HepG2 (cell line): ENCODE measurements at regions not wholly inside any gene's neighbourhood (a gene's known extent, or its start where the extent isn't known, plus 50 kb on each side); places are given as distances from the start of the nearest gene placed in this dataset.

Experiments used
- ATAC-seq: fragments of 200-7000 bp; cut with Tn5 transposase; 3 replicates; pipeline ENCODE4 v1.9.1; 2020; ENCODE audit warnings: mild to moderate bottlenecking, moderate library complexity
- BruUV-seq: library from RNA; stranded (reverse); fragments of 400-500 nt; replicated peaks from 2 replicates; lab custom pipeline; 2021; lab: Mats Ljungman, UMichigan
- CTCF ChIA-PET: fragments of 300-600 bp; formaldehyde crosslinking; extraction: SDS; loops from one replicate; lab custom pipeline; 2021; ENCODE audit warnings: low total read pairs, inconsistent platforms, low intra/inter-chr PET ratio; lab: Yijun Ruan, JAX
- POLR2A ChIA-PET: fragments of 350-600 bp; sonication (Branson Sonifier 250); formaldehyde crosslinking; loops from one replicate; lab custom pipeline; 2020; ENCODE audit warnings: antibody characterized with exemption, inconsistent platforms; lab: Yijun Ruan, JAX
- DNase-seq: peaks from one replicate; pipeline ENCODE4 v3.0.0-alpha.2; 2015; ENCODE audit warnings: low spot score
- FAIRE-seq: peaks from 3 replicates; lab custom pipeline; 2011; peaks lifted over from hg19 to GRCh38; lab: Jason Lieb, UNC
- H2AFZ ChIP-seq: one replicate; pipeline ENCODE4 v1.6.1; 2011; ENCODE audit warnings: low read length, inconsistent platforms
- H3K27ac ChIP-seq: fragments of 300-600 bp; 3 replicates; pipeline ENCODE4 v1.8.0; 2011; ENCODE audit warnings: mixed run types, mild to moderate bottlenecking, mixed read lengths, low read length, inconsistent platforms; ENCODE audit not compliant: insufficient read depth; ENCODE audit errors: extremely low read length
- H3K27me3 ChIP-seq, 2 experiments: fragments of 200-600 bp in 1 of 2; 2 replicates in 1 of 2; 3 replicates in 1 of 2; pipeline versions ENCODE4 v1.6.0 to v1.8.0; 2011; ENCODE audit warnings: low read length in 2 of 2, mild to moderate bottlenecking in 2 of 2, moderate library complexity in 2 of 2, inconsistent platforms in 1 of 2; ENCODE audit not compliant: insufficient read depth in 2 of 2, control insufficient read depth in 1 of 2
- H3K36me3 ChIP-seq, 2 experiments: fragments of 200-600 bp in 1 of 2; replicated peaks in 1 of 2; 2 replicates in 1 of 2; 3 replicates in 1 of 2; pipeline versions ENCODE4 v1.5.1 to v1.8.0; 2011; ENCODE audit warnings: low read length in 2 of 2, inconsistent platforms in 1 of 2; ENCODE audit not compliant: insufficient read depth in 2 of 2, control insufficient read depth in 1 of 2
- H3K4me1 ChIP-seq: 2 replicates; pipeline ENCODE4 v1.5.1; 2012; ENCODE audit warnings: low read length, inconsistent platforms; ENCODE audit not compliant: insufficient read depth
- H3K4me2 ChIP-seq: 2 replicates; pipeline ENCODE4 v1.6.0; 2011; ENCODE audit warnings: low read depth, low read length, inconsistent platforms
- H3K4me3 ChIP-seq, 3 experiments: fragments of 200-600 bp in 1 of 3; sonication (generic), shearing (Covaris generic) in 1 of 3; replicated peaks in 1 of 3; 2 replicates each; pipeline ENCODE4 v1.5.1; 2011 to 2016; ENCODE audit warnings: low read length in 3 of 3, inconsistent platforms in 2 of 3, low read depth in 2 of 3, mild to moderate bottlenecking in 2 of 3, control low read depth in 1 of 3, mixed read lengths in 1 of 3; ENCODE audit not compliant: insufficient read depth in 1 of 3
- H3K79me2 ChIP-seq: one replicate; pipeline ENCODE4 v1.6.1; 2011; ENCODE audit warnings: low read length, inconsistent platforms; ENCODE audit not compliant: insufficient read depth
- H3K9ac ChIP-seq: 2 replicates; pipeline ENCODE4 v1.6.0; 2011; ENCODE audit warnings: mild to moderate bottlenecking, low read depth, low read length, inconsistent platforms; ENCODE audit not compliant: insufficient read depth
- H3K9me3 ChIP-seq: 2 replicates; pipeline ENCODE4 v1.5.1; 2012; ENCODE audit warnings: mild to moderate bottlenecking, low read length
- H4K20me1 ChIP-seq: 2 replicates; pipeline ENCODE4 v1.6.0; 2011; ENCODE audit warnings: inconsistent platforms, mild to moderate bottlenecking, low read length, moderate library complexity; ENCODE audit not compliant: insufficient read depth
- ARID5B ChIP-seq: IDR thresholded peaks from 2 replicates; pipeline ENCODE4 v1.4.0; 2020; ENCODE audit warnings: mild to moderate bottlenecking, missing genetic modification reagents
- FOXM1 ChIP-seq: sonication (generic); formaldehyde crosslinking; IDR thresholded peaks from 2 replicates; pipeline ENCODE4 v1.5.0; 2020; ENCODE audit warnings: missing genetic modification reagents
- HMGXB3 ChIP-seq: sonication (generic); formaldehyde crosslinking; IDR thresholded peaks from 2 replicates; pipeline ENCODE4 v1.4.0; 2020; ENCODE audit warnings: missing genetic modification reagents, borderline replicate concordance
- MAFF ChIP-seq: IDR thresholded peaks from 2 replicates; pipeline ENCODE4 v1.6.1; 2011; ENCODE audit warnings: low read depth, low read length, improper control_type of control experiment
- POLR2AphosphoS5 ChIP-seq: IDR thresholded peaks from 2 replicates; pipeline ENCODE4 v1.6.1; 2012; ENCODE audit warnings: low read depth, low read length
- SRSF9 ChIP-seq: fragments of 200-400 bp; formaldehyde crosslinking; IDR thresholded peaks from 2 replicates; pipeline ENCODE4 v1.6.1; 2018; ENCODE audit warnings: borderline replicate concordance, mild to moderate bottlenecking, low read depth, low read length; ENCODE audit not compliant: insufficient read depth, poor library complexity, severe bottlenecking
- ZBTB43 ChIP-seq: sonication (generic); formaldehyde crosslinking; conservative IDR thresholded peaks from 2 replicates; pipeline ENCODE4 v1.4.0; 2020; ENCODE audit warnings: missing genetic modification reagents
- ZFP36 ChIP-seq: fragments of 150-350 bp; IDR thresholded peaks from 2 replicates; pipeline ENCODE4 v1.6.1; 2018; ENCODE audit warnings: borderline replicate concordance, low read length, low read depth; ENCODE audit not compliant: partially characterized antibody
- ZNF30 ChIP-seq: sonication (generic); formaldehyde crosslinking; IDR thresholded peaks from 2 replicates; pipeline ENCODE4 v1.5.0; 2020; ENCODE audit warnings: mild to moderate bottlenecking, missing genetic modification reagents
- ZNF547 ChIP-seq: sonication (generic); formaldehyde crosslinking; IDR thresholded peaks from 2 replicates; pipeline ENCODE4 v1.5.1; 2020; ENCODE audit warnings: mild to moderate bottlenecking, missing genetic modification reagents
- ZNF550 ChIP-seq: sonication (generic); formaldehyde crosslinking; IDR thresholded peaks from 2 replicates; pipeline ENCODE4 v1.4.0; 2020; ENCODE audit warnings: mild to moderate bottlenecking, missing genetic modification reagents, borderline replicate concordance
- ZNF558 ChIP-seq: sonication (generic); formaldehyde crosslinking; IDR thresholded peaks from 2 replicates; pipeline ENCODE4 v1.9.0; 2022; ENCODE audit warnings: mild to moderate bottlenecking, missing genetic modification reagents, borderline replicate concordance
- ZNF788 ChIP-seq: sonication (generic); formaldehyde crosslinking; IDR thresholded peaks from 2 replicates; pipeline ENCODE4 v1.5.0; 2020; ENCODE audit warnings: mild to moderate bottlenecking, missing genetic modification reagents, borderline replicate concordance
- ZSCAN5A ChIP-seq: sonication (generic); formaldehyde crosslinking; IDR thresholded peaks from 2 replicates; pipeline ENCODE4 v1.8.0; 2022; ENCODE audit warnings: mild to moderate bottlenecking, missing genetic modification reagents, borderline replicate concordance
- WGBS: methylation state at CpG from one replicate; pipeline ENCODE4 v1.1.6; 2017; ENCODE audit warnings: low lambda C conversion rate; 5-methylcytosine and 5-hydroxymethylcytosine counted together
- in situ Hi-C: cut with HindIII; loops from 2 replicates; pipeline ENCODE4 v1.10.0; 2017; ENCODE audit warnings: low pct_unique_long_range_greater_than_20kb; ENCODE audit not compliant: extremely low pct_ligation_motif_present
- intact Hi-C: fragments of 100-400 bp; cut with micrococcal nuclease; formaldehyde crosslinking; loops from one replicate; pipeline ENCODE4 v1.10.0; 2022; ENCODE audit not compliant: unreplicated experiment

GRCh38 chr12:92402415-92402814 lies 256.8 kb upstream of the BTG1 start:
- H3K9ac ChIP-seq, result no peak overlapping the region
- no peaks in the 10 kb centered on the region for H4K20me1 ChIP-seq
- H3K9me3 ChIP-seq, result no peaks in the 10 kb centered on the region
- CTCF ChIA-PET, result no interaction called here
- POLR2A ChIA-PET, result no interaction called here
- FAIRE-seq (no peak), DNase-seq (no peak), ATAC-seq (no peak)
- no peaks in the 10 kb centered on the region for H3K36me3 ChIP-seq
- WGBS, result 0% methylated on average over 1 of the region's 1 CpG
- intact Hi-C loops, result no loop called here
- no peaks in the 10 kb centered on the region for H3K27me3 ChIP-seq
- H3K4me3 ChIP-seq, result no peak overlapping the region
- H3K4me1 ChIP-seq, result no peaks in the 10 kb centered on the region
- no peak overlapping the region for H3K27ac ChIP-seq
- no peaks in the 10 kb centered on the region for H3K79me2 ChIP-seq
- BruUV-seq, result no TSS peak
- H3K4me2 ChIP-seq, result no peak overlapping the region
- in situ Hi-C loops, result loop anchor here (25.0 kb wide), 1 partner anchor 1015 kb away; no protein-coding TSS in a partner anchor
- H2AFZ ChIP-seq, result no peak overlapping the region
- TF ChIP-seq FOXM1 (CRISPR knock-in tag) (no peak), ZNF788 (no peak), ZFP36 (no peak), ZBTB43 (no peak), SRSF9 (no peak), ZNF30 (CRISPR knock-in tag) (no peak), ZSCAN5A (CRISPR knock-in tag) (no peak), HMGXB3 (CRISPR knock-in tag) (no peak), MAFF (no peak), ARID5B (no peak), ZNF558 (CRISPR knock-in tag) (no peak), POLR2AphosphoS5 (no peak), ZNF550 (no peak), ZNF547 (CRISPR knock-in tag) (no peak)
